Pancreas (tissue), 10 donors: ENCODE measurements at regions not wholly inside any gene's neighbourhood (a gene's known extent, or its start where the extent isn't known, plus 50 kb on each side); places are given as distances from the start of the nearest gene placed in this dataset.

Experiments
- ATAC-seq, 4 donors: fragments of 200-7000 bp; cut with Tn5 transposase; one replicate each; pipeline versions ENCODE4 v1.8.0 to v1.9.1; 2020; ENCODE audit warnings: mild to moderate bottlenecking in 4 of 4, moderate library complexity in 4 of 4
- DNase-seq, 6 donors: peaks; one replicate each; pipeline ENCODE4 v3.0.0-alpha.2; 2020
- FAIRE-seq: peaks from 2 replicates; lab custom pipeline; 2012; peaks lifted over from hg19 to GRCh38; lab: Jason Lieb, UNC
- H3K27ac ChIP-seq, 4 donors: fragments of 200-600 bp; sonication (generic); 1 replicate in 3 of 4; 2 replicates in 1 of 4; pipeline versions ENCODE4 v1.5.0 to v1.8.0; 2020
- H3K27me3 ChIP-seq, 4 donors: fragments of 200-600 bp; one replicate each; pipeline ENCODE4 v1.8.0; 2021
- H3K36me3 ChIP-seq, 3 donors: fragments of 200-600 bp; sonication (generic) in 1 of 3; one replicate each; pipeline versions ENCODE4 v1.5.0 to v1.8.0; 2020 to 2021
- H3K4me1 ChIP-seq, 3 donors: fragments of 200-600 bp; one replicate each; pipeline ENCODE4 v1.8.0; 2021
- H3K4me3 ChIP-seq, 4 donors: fragments of 200-600 bp; sonication (generic) in 2 of 4; one replicate each; pipeline versions ENCODE4 v1.5.0 to v1.8.0; 2020 to 2021
- H3K9me3 ChIP-seq, 4 donors: fragments of 200-600 bp; one replicate each; pipeline ENCODE4 v1.8.0; 2021
- CTCF ChIP-seq, 4 donors: fragments of 200-600 bp; sonication (generic) in 3 of 4; IDR thresholded peaks; one replicate each; pipeline versions ENCODE4 v1.5.0 to v1.8.0; 2021; ENCODE audit warnings: antibody characterized with exemption in 4 of 4
- WGBS, 2 donors: extraction: QIAGEN DNeasy Blood & Tissue Kit; methylation state at CpG; one replicate each; pipeline ENCODE4 v1.1.7; 2013; 5-methylcytosine and 5-hydroxymethylcytosine counted together
- intact Hi-C, 3 donors: fragments of 100-400 bp; cut with DNase I; formaldehyde crosslinking; loops; one replicate each; pipeline versions ENCODE4 v1.11.1 to v1.14.2; 2022
- donor health status: healthy with polysubstance abuse.
- donor health status: DM: no; HTN: no; CAD: no; lungs with moderate emphysema.
- donor health status: DM: no; HTN: no; CAD: no.
- donor health status: control.
- donor health status: control.
- donor health status: Bipolar disorder and iron deficiency.
- donor health status: DM: yes; HTN: yes; CAD: no.
- donor health status: DM: no; HTN: no; CAD: no.
- donor health status: DM: no; HTN: no; CAD: no.
- donor health status: DM: yes; HTN: yes; CAD: no.

- no peak overlapping the region for H3K4me3 ChIP-seq
Observed at GRCh38 chr17:73750975-73751374, 106.7 kb upstream of the SDK2 start.

GRCh38 chr17:73753751-73754496, 109.7 kb upstream of the SDK2 start:
- FAIRE-seq = no peak
- DNase-seq = no peak
- intact Hi-C loops = no loop called here
- no peak for TF ChIP-seq CTCF (IDR thresholded peaks at IDR 0.05)
- no peaks in the 10 kb centered on the region for H3K36me3 ChIP-seq
- no peak for ATAC-seq
- H3K4me1 ChIP-seq = no peaks in the 10 kb centered on the region
- no peaks in the 10 kb centered on the region for H3K9me3 ChIP-seq
- no peak overlapping the region for H3K4me3 ChIP-seq
- H3K27me3 ChIP-seq = no peaks in the 10 kb centered on the region
- WGBS, 2 donors = 74 to 86% methylated on average over 14 of the region's 14 CpGs
- H3K27ac ChIP-seq = no peak overlapping the region

More at GRCh38 chr17:73750975-73751374, 106.7 kb upstream of the SDK2 start:
- peaks cover 0 to 4% (median 0%) of the 10 kb centered on the region in 3 donors for H3K4me1 ChIP-seq
- no peaks in the 10 kb centered on the region for H3K36me3 ChIP-seq
- no peak overlapping the region for H3K27ac ChIP-seq
- no peak for FAIRE-seq
- no peaks in the 10 kb centered on the region for H3K9me3 ChIP-seq
- peak in 3 of 4 donors; percentile 41 to 65 (median 50) for ATAC-seq
- WGBS, 2 donors = 35 to 53% methylated on average over 7 of the region's 7 CpGs
- no peak for TF ChIP-seq CTCF (IDR thresholded peaks at IDR 0.05)
- no peaks in the 10 kb centered on the region for H3K27me3 ChIP-seq
- peak in 3 of 6 donors; percentile 25 to 46 (median 37) for DNase-seq
- intact Hi-C loops = no loop called here

- no peak for ATAC-seq
- 62 to 77% methylated on average over 15 of the region's 15 CpGs for WGBS, 2 donors
- H3K27me3 ChIP-seq = no peaks in the 10 kb centered on the region
- no peak for TF ChIP-seq CTCF (IDR thresholded peaks at IDR 0.05)
- H3K4me3 ChIP-seq = no peak overlapping the region
- H3K36me3 ChIP-seq = no peaks in the 10 kb centered on the region
- intact Hi-C loops = no loop called here
- FAIRE-seq = no peak
- no peak for DNase-seq
- no peaks in the 10 kb centered on the region for H3K9me3 ChIP-seq
- no peak overlapping the region for H3K27ac ChIP-seq
- H3K4me1 ChIP-seq = no peaks in the 10 kb centered on the region
Observed at GRCh38 chr17:73754886-73755400, 110.7 kb upstream of the SDK2 start.

- intact Hi-C loops = no loop called here
- TF ChIP-seq CTCF (IDR thresholded peaks at IDR 0.05) = no peak
- DNase-seq (no peak), ATAC-seq (no peak), FAIRE-seq (no peak)
- H3K27me3 ChIP-seq = no peaks in the 10 kb centered on the region
- no peaks in the 10 kb centered on the region for H3K36me3 ChIP-seq
- H3K4me1 ChIP-seq = no peaks in the 10 kb centered on the region
- no peak overlapping the region for H3K27ac ChIP-seq
- no peaks in the 10 kb centered on the region for H3K9me3 ChIP-seq
- WGBS, 2 donors = 33 to 42% methylated on average over 12 of the region's 12 CpGs
- H3K4me3 ChIP-seq = no peak overlapping the region
Observed at GRCh38 chr17:73757420-73757819, 113.2 kb upstream of the SDK2 start.

- Histone ChIP-seq H3K36me3 (no peaks in the 10 kb centered on the region), H3K4me1 (no peaks in the 10 kb centered on the region), H3K27ac (no peak overlapping the region), H3K9me3 (no peaks in the 10 kb centered on the region), H3K4me3 (no peak overlapping the region), H3K27me3 (no peaks in the 10 kb centered on the region)
- ATAC-seq (no peak), DNase-seq (no peak), FAIRE-seq (no peak)
- intact Hi-C loops = no loop called here
- 44 to 66% methylated on average over 7 of the region's 7 CpGs for WGBS, 2 donors
- no peak for TF ChIP-seq CTCF (IDR thresholded peaks at IDR 0.05)
Observed at GRCh38 chr17:73758245-73758644, 114.0 kb upstream of the SDK2 start.
